ENCODE measurements at regions not wholly inside any gene's neighbourhood (a gene's known extent, or its start where the extent isn't known, plus 50 kb on each side); places are given as distances from the start of the nearest gene placed in this dataset.
"Not testable (repeated sequence)": the region's sequence is repeated elsewhere in the genome, so short reads cannot be mapped to it uniquely, and the experiment has no call there.

DNA sequence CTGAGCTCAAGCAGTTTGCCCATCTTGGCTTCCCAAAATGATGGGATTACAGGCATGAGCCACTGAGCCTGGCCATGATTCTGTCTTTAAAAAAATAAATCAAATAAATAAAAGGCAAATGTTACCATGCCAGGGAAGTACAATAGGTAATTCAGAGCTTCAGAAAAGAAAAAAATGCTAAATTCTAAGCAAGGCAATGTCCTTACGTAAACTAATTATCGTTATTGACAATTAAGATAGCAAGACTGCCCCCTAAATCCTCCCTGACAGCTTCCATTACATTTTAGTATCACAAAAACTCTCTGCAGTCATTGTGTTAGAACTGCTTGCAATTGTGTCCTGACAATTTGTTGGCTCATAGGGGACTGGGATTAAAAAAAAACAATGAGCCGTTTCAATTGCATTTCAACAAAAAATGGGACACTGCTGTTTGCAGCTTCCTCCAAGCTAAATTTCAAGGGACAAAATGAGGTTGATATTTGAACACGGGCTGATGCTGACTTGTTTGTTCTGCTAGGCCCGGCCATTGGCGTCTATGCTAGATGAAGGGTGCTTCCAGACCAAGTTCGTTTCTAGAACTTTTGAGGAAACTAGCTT is 88.9 kb downstream of the MOGAT1 start:
- DNase-seq: no peak

DNA sequence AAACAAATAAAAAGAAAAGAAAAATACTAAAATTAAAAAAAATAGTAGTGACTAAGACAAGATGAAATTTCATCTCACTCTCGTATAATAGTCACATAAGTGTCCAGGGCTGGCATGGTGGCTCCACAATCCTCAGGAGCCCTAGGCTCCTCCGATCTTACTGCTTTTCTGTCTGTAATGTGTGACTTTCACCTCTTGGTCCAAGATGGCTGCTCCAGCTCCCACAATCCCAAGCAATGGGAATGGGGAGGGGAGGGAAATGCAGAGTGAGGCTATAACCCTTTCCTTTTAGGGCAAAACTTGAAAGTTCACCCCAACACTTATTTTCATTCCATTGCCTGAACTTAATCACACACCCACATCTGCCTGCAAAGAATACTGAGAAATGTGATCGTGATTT is 90.4 kb downstream of the MOGAT1 start:
- DNase-seq: no peak

DNA sequence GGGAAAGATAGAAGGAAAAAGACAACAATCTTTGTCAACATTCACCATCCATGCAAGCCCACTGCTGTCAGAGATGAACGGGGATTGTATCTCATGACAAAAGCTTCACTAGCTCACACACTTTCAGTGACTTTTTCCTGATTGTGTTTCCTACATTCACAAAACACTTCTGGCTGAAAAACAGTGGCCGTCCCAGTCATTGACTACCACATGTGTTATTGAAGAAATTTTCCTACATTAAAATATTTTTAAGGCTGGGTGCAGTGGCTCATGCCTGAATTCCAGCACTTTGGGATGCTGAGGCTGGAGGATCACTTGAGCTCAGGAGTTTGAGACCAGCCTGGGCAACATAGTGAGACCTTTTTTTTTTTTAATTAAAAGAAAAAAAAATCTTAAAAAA is 90.9 kb downstream of the MOGAT1 start:
- DNase-seq: no peak

DNA sequence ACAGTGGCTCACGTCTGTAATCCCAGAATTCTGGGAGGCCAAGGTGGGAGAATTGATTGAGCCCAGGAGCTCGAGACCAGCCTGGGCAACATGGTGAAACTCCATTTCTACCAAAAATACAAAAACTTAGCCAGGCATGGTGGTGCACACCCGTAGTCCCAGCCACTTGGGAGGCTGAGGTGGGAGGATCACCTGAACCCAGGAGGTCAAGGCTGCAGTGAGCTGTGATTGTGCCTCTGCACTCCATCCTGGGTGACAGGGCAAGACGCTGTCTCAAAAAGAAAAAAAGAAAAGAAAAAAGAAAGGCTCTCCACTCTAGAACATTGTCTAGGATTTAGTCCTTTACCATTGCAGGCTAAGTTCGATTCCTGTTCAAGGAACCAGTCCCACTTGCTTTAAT is 94.4 kb downstream of the MOGAT1 start:
- not testable (repeated sequence) for DNase-seq

DNA sequence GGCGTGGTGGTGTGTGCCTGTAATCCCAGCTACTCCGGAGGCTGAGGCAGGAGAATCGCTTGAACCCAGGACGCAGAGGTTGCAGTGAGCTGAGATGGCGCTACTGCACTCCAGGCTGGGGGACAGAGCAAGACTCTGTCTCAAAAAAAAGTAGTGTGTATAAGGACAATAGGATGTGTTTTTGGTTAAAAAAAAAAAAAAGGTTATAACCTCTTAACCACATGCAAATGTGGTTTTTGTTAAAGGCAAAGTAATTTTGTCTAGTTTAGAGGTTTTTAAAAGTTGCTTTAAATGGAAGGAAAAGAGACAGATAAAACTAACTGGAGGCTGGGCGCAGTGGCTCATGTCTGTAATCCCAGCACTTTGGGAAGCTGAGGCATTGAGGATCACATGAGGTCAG is 92.8 kb upstream of the ACSL3 start:
- not testable (repeated sequence) for DNase-seq

DNA sequence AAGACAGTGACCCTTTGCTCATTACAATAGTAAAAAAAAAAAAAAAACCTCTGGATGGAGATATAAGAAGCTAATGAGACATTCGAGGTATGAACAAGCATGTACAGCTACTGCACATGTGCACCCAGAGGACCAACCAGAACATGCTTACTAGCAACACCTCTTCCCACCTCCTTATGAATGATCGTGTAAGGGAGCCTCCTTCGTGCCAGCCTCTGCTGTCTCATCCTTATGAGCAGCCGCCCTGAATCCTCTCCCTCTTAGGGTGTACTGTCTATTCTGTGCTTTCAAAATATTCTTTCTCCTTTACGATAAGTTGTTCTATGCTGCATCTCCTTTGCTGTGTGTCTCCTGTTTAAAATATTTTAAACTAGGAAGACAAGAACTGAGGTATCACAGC is 91.4 kb upstream of the ACSL3 start:
- DNase-seq: no peak

DNA sequence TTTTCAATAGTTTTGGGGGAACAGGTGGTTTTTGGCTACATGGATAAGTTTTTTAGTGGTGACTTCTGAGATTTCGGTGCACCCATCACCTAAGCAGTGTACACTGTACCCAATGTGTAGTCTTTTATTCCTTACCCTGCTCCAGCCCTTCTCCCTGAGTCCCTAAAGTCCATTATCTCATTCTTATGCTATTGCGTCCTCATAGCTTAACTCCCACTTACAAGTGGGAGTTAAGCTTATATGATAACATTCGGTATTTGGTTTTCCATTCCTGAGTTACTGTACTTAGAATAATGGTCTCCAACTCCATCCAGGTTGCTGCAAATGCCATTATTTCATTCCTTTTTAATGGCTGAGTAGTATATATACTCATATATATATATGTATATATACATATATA is 90.9 kb upstream of the ACSL3 start:
- DNase-seq: no peak

DNA sequence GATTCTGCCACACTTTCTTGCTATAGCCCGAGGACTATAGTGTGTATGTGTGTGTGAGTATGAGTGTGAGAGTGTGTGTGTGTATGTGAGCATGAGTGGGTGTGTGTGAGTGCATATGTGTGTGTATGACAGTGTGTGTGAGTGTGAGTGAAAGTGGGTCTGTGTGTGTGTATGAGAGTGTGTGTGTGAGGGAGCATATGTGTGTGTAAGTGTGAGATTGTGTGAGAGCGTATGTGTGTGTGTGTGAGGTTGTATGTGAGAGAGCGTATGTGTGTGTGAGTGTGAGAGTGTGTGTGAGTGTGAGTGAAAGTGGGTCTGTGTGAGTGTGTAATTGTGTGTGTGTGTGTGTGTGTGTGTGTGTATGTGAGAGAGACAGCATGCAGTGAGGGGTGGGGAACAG is 89.0 kb upstream of the ACSL3 start:
- DNase-seq: no peak

DNA sequence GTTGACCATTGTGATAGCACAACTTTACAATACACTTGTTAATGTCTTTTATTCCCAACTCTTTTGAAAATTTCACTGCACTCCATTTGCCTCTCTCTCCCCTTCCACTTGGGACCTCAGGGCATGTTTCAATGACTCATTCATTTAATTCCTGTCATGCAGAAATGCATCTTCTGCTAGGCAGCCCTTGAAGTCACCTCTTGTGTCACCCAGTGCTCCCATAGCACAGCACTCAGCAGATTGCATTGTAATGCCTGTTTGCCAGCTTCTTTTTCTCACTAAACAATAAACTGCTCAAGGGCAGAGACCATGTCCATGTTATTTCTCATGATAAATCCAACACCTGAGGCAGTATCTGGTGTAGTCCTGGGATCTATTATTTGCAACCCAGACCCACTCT is 85.9 kb upstream of the ACSL3 start:
- peak; percentile 28 to 58 (median 46) for DNase-seq

DNA sequence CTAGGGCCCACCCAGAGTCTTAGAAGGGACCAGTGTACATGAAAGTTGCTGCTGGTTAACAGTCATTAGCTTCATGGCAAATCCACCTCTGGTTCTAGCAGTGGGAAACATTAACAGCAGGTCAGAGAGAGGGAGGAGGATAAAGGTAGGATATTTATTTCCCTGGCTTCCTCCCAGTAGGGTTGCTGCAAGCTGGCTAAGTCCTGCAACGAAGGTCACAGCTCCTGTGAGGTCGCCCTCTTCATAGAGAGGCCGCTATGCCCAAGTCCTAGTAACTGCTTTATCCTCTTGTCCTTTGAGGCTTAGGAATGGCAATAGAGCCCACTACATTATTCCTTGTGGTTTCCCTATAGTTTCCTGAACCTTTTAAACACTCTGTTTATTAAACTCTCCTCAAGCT is 84.0 kb upstream of the ACSL3 start:
- DNase-seq: no peak

DNA sequence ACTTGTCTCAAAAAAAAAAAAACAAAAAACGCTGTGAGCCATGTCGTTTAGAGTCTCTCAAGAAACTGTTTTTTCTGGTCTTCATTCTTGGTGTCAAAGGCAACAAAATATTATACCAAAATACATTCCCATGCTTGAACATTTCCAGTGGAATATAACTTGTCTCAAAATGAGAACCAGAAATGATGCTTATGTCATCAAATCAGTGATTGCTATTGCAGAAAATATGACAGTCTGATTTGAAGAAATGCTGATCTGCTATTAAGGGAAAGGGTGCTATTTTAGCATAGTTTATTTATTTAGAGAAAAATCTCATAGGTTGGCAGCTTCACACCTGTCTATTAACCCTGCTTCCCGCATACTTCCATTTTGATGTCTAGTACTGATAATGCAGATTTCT is 82.4 kb upstream of the ACSL3 start:
- no peak for DNase-seq

DNA sequence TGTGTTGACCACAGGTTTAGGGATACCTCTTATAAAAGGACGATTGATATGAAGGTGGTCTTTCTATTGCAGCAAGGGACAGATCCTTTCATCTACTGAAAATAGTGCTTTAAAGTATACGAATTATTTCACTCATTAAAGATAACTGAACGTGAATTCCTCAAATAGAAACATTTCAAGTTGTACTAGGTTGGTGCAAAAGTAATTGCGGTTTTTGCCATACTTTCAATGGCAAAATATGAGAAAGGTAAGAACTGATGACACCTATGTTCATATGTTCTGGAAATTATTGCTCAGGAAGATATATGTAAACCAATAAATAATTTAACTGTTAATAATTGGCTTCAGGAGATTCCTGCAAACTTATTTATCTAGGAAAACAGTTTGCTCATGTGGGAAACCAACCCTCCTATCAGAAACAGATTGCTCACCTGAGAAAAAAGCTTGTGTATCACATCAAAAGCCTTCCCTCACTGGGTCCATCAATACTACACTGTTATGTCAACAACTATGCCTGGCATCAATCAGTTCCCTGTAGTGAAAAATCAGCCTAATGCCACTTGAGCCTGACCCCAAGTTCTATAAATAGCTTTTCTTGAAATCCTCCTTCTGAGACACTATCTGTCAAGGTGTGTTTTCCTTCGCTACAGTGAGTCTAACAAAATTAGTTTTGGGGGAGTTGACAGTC is 81.5 kb upstream of the ACSL3 start:
- no peak for DNase-seq

DNA sequence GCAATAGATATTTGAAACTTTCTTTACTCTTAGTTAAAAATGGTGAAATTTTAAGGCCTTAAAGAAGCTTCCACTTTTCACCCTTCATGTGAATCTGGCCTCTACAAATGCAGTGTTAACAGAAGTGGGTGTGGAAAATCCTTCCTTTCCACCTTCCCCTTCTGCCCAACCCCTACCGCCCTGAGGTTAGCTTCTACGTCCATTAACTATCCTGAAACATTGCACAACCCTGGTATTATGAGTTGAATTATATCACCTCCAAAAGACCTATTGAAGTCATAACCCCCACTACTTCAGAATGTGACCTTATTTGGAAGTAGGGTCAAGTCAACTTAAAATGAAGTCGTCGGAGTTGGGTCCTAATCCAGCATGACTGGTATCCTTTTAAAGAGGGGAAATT is 80.8 kb upstream of the ACSL3 start:
- DNase-seq: no peak

DNA sequence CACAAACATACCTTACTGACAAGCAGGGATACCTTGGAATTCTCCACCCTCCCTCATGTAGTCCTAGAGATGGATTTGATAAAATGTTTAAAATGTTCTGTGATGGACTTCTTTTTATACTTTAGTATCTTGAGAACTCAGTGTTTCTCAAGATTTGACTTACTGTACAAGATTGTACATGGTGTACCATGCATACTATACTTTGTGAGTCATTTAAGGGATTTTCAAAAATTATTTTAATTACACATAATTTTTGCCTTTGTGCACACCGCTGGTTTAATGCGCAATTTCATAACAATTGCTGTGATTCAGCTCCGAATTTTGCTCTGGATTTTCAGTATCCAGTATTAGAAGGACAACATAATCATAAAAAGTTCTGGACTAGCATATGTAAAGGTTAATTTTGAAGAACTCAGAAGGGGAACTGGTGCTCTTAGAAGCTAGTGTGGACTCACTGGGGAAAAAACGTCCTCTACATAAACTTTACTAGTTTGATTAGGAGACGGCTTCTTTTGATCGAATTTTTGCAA is 78.6 kb upstream of the ACSL3 start:
- no peak for DNase-seq

DNA sequence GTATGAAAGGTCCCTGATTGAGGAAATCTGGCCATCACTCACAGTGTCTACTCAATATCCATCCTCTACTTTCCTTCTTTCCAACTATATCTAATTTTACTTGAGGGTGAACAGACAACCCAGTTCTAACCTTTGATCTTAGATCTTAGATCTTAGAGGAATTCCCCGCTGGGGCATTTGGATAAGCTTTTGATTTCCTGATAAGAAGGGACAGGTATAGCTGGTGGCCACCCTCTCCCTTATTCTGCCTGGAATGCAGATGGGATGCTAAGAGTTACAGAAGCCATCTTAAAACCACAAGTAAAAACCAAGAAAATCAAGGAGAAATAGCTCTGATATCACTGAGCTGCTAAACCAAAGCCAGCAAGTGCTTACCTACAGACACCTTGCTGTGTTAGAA is 77.2 kb upstream of the ACSL3 start:
- no peak for DNase-seq

DNA sequence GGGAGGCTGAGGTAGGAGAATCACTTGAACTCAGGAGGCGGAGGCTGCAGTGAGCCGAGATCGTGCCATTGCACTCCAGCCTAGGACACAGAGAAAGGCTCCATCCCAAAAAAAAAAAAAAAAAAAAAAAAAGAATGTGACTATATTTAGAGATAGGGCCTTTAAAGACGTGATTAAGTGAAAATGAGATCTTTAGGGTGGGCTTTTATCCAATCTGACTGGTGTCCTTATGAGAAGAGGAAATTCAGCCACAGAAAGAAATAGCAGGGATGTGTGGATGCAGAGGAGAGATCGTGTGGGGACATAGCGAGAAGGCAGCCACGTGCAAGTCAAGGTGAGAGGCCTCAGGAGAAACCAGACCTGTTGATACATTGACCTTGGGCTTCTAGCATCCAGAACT is 69.9 kb upstream of the ACSL3 start:
- DNase-seq: no peak

DNA sequence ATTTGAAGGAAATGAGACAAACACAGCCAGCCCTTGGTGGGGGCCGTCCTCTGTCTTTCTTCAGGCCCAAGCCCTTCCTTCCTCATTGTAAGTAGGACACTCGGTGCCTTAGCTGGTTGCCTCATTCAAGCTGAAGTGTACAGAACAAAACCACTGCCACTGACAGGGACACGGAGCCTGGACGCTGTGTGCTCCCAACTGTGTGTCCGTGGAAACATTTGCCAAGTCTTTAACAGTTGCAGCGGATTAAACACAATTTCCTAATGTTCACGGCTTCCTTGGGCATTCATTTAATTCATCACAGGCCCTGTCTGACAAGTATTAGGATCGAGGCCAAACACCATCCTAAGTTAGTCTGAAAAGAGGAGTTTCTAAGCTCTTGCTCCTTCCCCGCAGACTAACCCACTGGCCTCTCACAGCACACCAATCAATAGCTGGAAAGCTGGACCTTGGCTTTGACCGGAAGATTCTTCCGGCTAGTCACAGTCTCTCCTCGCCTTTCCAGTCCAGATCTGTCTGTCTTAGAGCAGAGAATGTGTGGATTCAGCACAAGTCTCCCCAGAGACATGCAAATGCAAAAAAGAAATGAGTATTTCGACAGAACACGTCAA is 68.7 kb upstream of the ACSL3 start:
- peak; percentile 76 to 90 (median 85) for DNase-seq

DNA sequence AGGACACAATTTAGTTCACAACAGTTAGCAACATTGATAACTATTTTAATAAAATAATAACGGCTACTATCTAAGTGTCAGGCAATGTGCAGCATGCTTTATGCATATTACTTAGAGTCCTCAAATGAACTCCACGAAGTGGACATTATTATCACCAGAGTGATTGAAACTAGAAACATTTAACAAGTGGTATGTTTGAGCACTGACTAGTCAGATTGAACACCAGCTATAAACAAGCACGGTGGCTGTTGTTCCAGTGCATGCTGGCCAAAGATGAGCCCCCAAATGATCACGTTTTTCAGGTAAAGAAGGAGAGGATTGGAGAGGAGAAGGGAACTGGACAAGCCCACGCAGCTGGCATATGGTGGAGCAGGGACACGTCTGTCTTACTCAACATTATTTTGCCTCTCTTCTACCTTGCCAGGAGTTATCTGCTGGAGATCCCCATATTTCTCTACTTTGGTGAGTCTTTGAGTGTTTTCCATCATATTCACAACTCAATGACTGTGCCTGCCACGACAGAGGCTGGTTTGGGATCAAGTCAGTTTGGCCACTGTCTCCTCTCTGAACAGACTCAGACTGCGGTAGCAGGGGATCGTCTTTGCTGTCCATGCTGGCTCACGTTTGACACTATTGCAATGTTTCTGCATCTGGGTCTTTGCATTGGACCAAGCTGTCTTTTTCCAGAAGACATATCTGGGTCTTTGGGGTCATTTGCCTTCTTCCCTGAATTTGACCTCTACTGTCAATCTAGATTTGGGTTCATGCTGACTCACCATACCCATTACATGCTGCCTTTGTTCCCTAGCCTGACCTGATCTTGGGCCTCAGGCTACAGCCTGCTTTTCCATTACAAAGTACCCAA is 66.0 kb upstream of the ACSL3 start:
- DNase-seq: no peak

DNA sequence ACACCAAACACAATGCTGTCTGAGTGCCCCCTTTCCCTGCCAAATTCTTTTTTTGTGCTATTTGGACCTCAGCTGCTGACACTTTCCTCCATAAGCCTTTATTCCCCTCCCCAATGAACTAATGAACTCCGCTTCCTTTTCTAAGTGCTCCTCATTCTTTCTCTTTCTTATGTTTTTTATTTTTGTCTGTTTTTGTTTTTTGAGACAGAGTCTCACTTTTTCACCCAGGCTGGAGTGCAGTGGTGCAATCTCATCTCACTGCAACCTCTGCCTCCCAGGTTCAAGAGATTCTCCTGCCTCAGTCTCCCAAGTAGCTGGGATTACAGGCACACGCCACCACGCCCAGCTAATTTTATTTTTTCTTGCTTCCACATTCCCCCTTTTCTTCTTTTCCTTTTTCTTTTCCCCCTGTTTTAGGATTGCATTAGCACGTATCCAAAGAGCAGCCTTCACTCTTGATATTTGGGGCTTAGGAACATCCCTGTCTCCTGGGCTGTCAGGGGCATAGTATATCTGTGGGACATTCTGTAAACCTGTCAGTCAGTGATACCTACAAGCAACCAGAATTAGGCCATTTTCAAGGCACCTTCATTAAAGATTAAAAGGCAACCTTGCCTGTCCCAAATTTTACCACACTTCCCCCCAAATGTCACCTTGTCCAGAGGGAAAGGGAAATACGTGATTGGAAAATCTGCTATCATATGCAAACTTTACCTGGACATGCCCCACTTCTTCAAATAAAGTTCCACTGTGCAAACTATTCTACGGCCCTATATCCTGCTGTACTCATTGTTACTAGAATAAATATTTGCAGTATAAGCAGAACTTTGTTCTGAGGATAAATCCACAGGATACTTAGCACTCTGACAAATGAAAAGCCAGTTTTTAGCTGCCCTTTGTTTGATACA is 65.1 kb upstream of the ACSL3 start:
- no peak for DNase-seq

DNA sequence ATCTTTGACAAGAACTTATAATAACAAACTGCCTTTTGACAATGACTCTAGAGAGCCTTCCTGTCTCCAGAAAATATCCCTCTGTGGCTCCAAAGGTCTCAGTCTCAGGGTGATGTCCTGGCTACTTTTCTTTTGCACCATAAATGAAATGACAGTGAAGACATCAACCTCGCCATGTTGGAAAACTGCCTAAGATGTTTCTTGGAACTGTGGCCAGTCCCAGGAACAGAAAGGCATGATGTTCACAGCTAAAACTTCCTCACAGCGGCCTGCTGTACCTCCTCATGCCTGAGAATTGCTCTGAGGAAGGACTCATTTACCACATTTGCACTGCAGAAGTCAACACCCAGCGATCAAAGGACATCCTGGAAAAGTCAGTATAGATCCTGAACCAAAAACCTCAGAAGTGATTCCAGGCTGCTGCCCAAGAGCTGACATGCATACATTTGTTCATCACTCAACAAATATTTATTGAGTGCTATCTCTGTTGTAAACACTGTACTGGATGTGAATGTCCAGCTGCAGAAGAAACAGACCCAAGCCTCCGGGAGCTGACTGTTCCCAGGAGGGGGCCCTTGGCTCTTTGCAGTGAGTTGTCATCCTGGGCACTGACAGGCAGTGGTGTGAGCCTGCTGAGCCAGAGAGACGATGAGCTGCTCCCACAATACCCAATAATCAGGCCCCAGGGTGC is 64.3 kb upstream of the ACSL3 start:
- DNase-seq: peak in 1 of 4 experiments; percentile 22

DNA sequence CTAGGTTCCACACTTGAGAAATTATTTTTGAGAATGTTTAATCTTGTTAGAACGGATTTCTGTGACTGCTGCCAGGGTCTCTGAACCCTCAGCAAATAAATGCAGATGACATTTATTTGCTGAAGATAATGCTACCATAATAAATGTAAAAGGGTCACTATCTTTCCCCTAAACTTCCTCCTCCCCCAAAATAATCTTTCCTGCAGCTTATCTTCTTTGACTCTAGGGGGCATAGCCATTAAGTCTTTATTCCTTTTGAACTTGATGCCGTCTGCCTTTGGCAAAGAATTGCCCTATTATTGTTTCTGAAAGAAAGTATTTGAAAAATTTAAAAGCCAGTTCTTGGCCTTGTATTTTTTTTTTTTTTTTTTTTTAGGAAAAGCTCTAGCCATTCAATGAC is 63.6 kb upstream of the ACSL3 start:
- peak in 2 of 4 experiments; percentile 38 to 49 for DNase-seq
